ENCODE measurements at regions not wholly inside any gene's neighbourhood (a gene's known extent, or its start where the extent isn't known, plus 50 kb on each side); places are given as distances from the start of the nearest gene placed in this dataset.
"Not testable (repeated sequence)": the region's sequence is repeated elsewhere in the genome, so short reads cannot be mapped to it uniquely, and the experiment has no call there.

- DNase-seq (ENCODE audit: low read depth, low spot score), result no peak
- no peak overlapping the region for H3K4me3 ChIP-seq (ENCODE audit: low read depth, low read length)
- in situ Hi-C loops (cut with HindIII; ENCODE audit: low sequenced_read_pairs), result no loop called here
- TF ChIP-seq CTCF (IDR thresholded peaks at IDR 0.05; ENCODE audit: low read depth, low read length), result no peak
Measured at GRCh38 chr14:35174342-35174741, 52.0 kb downstream of the PRORP start.

- no peak for TF ChIP-seq CTCF (IDR thresholded peaks at IDR 0.05; ENCODE audit: low read depth, low read length)
- no peak overlapping the region for H3K4me3 ChIP-seq (ENCODE audit: low read depth, low read length)
- no peak for DNase-seq (ENCODE audit: low read depth, low spot score)
- in situ Hi-C loops (cut with HindIII; ENCODE audit: low sequenced_read_pairs), result no loop called here
Measured at GRCh38 chr14:35180179-35180578, 57.8 kb downstream of the PRORP start.

GRCh38 chr14:35184891-35185290 is 62.5 kb downstream of the PRORP start:
- H3K4me3 ChIP-seq (ENCODE audit: low read depth, low read length); DNase-seq (ENCODE audit: low read depth, low spot score); in situ Hi-C loops (cut with HindIII; ENCODE audit: low sequenced_read_pairs): not testable (repeated sequence)

GRCh38 chr14:35189422-35189821 is 67.1 kb downstream of the PRORP start:
- in situ Hi-C loops (cut with HindIII; ENCODE audit: low sequenced_read_pairs), result no loop called here
- no peak for DNase-seq (ENCODE audit: low read depth, low spot score)
- no peak for TF ChIP-seq CTCF (IDR thresholded peaks at IDR 0.05; ENCODE audit: low read depth, low read length)
- no peak overlapping the region for H3K4me3 ChIP-seq (ENCODE audit: low read depth, low read length)

GRCh38 chr14:35193161-35193560 is 70.8 kb downstream of the PRORP start:
- no peak overlapping the region for H3K4me3 ChIP-seq (ENCODE audit: low read depth, low read length)
- TF ChIP-seq CTCF (IDR thresholded peaks at IDR 0.05; ENCODE audit: low read depth, low read length), result no peak
- in situ Hi-C loops (cut with HindIII; ENCODE audit: low sequenced_read_pairs), result no loop called here

GRCh38 chr14:35194183-35194582 is 71.8 kb downstream of the PRORP start:
- in situ Hi-C loops (cut with HindIII; ENCODE audit: low sequenced_read_pairs); DNase-seq (ENCODE audit: low read depth, low spot score); H3K4me3 ChIP-seq (ENCODE audit: low read depth, low read length): not testable (repeated sequence)

More at GRCh38 chr14:35193161-35193560, 70.8 kb downstream of the PRORP start:
- DNase-seq (ENCODE audit: low read depth, low spot score), result no peak

- no peak for DNase-seq (ENCODE audit: low read depth, low spot score)
- no peak overlapping the region for H3K4me3 ChIP-seq (ENCODE audit: low read depth, low read length)
- in situ Hi-C loops (cut with HindIII; ENCODE audit: low sequenced_read_pairs), result no loop called here
- TF ChIP-seq CTCF (IDR thresholded peaks at IDR 0.05; ENCODE audit: low read depth, low read length), result no peak
Measured at GRCh38 chr14:35196571-35196970, 74.2 kb downstream of the PRORP start.

GRCh38 chr14:35197015-35197414 is 74.7 kb downstream of the PRORP start:
- DNase-seq (ENCODE audit: low read depth, low spot score), result peak; percentile 11
- in situ Hi-C loops (cut with HindIII; ENCODE audit: low sequenced_read_pairs), result no loop called here

More at GRCh38 chr14:35197015-35197414, 74.7 kb downstream of the PRORP start:
- no peak for TF ChIP-seq CTCF (IDR thresholded peaks at IDR 0.05; ENCODE audit: low read depth, low read length)
- H3K4me3 ChIP-seq (ENCODE audit: low read depth, low read length), result no peak overlapping the region
